ENCODE measurements at regions not wholly inside any gene's neighbourhood (a gene's known extent, or its start where the extent isn't known, plus 50 kb on each side); places are given as distances from the start of the nearest gene placed in this dataset.

DNA sequence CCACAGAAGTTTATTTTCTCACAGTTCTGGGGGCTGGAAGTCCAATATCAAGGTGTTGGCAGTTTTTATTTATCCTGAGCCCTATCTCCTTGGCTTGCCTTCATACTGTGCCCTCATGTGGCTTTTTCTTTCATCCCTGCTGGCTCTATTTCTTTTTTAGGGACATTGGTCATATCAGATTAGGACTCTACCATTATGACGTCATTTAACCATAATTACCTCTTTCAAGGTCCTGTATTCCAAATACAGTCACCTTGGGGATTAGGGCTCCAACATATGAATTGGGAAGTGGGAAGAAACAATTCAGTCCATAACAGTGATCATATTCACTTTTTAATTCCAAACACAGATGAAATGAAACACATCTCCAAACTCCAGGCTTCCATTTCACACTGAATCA, 286.0 kb downstream of the SUCLG1 start:
- TF ChIP-seq, protein P1, sequence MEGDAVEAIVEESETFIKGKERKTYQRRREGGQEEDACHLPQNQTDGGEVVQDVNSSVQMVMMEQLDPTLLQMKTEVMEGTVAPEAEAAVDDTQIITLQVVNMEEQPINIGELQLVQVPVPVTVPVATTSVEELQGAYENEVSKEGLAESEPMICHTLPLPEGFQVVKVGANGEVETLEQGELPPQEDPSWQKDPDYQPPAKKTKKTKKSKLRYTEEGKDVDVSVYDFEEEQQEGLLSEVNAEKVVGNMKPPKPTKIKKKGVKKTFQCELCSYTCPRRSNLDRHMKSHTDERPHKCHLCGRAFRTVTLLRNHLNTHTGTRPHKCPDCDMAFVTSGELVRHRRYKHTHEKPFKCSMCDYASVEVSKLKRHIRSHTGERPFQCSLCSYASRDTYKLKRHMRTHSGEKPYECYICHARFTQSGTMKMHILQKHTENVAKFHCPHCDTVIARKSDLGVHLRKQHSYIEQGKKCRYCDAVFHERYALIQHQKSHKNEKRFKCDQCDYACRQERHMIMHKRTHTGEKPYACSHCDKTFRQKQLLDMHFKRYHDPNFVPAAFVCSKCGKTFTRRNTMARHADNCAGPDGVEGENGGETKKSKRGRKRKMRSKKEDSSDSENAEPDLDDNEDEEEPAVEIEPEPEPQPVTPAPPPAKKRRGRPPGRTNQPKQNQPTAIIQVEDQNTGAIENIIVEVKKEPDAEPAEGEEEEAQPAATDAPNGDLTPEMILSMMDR (IDR thresholded peaks at IDR 0.05; ENCODE audit: poor library complexity) = no peak
- TF ChIP-seq EZH2 (IDR thresholded peaks at IDR 0.05; ENCODE audit: borderline replicate concordance) (no peak), EZH2phosphoT487 (IDR thresholded peaks at IDR 0.05; ENCODE audit: low read depth, severe bottlenecking, unreplicated experiment) (no peak)
